ENCODE measurements at regions not wholly inside any gene's neighbourhood (a gene's known extent, or its start where the extent isn't known, plus 50 kb on each side); places are given as distances from the start of the nearest gene placed in this dataset.

- TF ChIP-seq POLR2A (IDR thresholded peaks at IDR 0.05; ENCODE audit: low read length) (no peak), GATA1 (IDR thresholded peaks at IDR 0.05; ENCODE audit: low read depth, low read length) (no peak)
Observed at GRCh38 chr1:29671446-29672356, 435.4 kb downstream of the PTPRU start.

Measured in erythroblast (primary cell).